WI38 (cell line): ENCODE measurements at regions not wholly inside any gene's neighbourhood (a gene's known extent, or its start where the extent isn't known, plus 50 kb on each side); places are given as distances from the start of the nearest gene placed in this dataset.

ENCODE experiments used
- H3K4me3 ChIP-seq: 2 replicates; pipeline ENCODE4 v1.5.1; 2011; ENCODE audit warnings: low read depth, mild to moderate bottlenecking, control low read depth, low read length
- CTCF ChIP-seq: IDR thresholded peaks from 2 replicates; pipeline ENCODE4 v1.5.1; 2012; ENCODE audit warnings: low read depth, mild to moderate bottlenecking, control low read depth, low read length

- H3K4me3 ChIP-seq: no peak overlapping the region
- no peak for TF ChIP-seq CTCF
Observed at GRCh38 chr5:17426104-17426749, 71.8 kb upstream of the TAF11L2 start.

- no peak for TF ChIP-seq CTCF
- no peak overlapping the region for H3K4me3 ChIP-seq
Observed at GRCh38 chr5:17428176-17428800, 69.7 kb upstream of the TAF11L2 start.

- no peak for TF ChIP-seq CTCF
- H3K4me3 ChIP-seq: no peak overlapping the region
Observed at GRCh38 chr5:17429353-17429752, 68.7 kb upstream of the TAF11L2 start.

GRCh38 chr5:17430241-17430640 lies 67.8 kb upstream of the TAF11L2 start:
- no peak for TF ChIP-seq CTCF
- H3K4me3 ChIP-seq: no peak overlapping the region

GRCh38 chr5:17431272-17432050 lies 66.6 kb upstream of the TAF11L2 start:
- no peak for TF ChIP-seq CTCF
- H3K4me3 ChIP-seq: no peak overlapping the region

GRCh38 chr5:17432569-17432968 lies 65.5 kb upstream of the TAF11L2 start:
- no peak for TF ChIP-seq CTCF
- H3K4me3 ChIP-seq: no peak overlapping the region

GRCh38 chr5:17433406-17433805 lies 64.6 kb upstream of the TAF11L2 start:
- no peak for TF ChIP-seq CTCF
- no peak overlapping the region for H3K4me3 ChIP-seq
